GM12892 (cell line): ENCODE measurements at regions not wholly inside any gene's neighbourhood (a gene's known extent, or its start where the extent isn't known, plus 50 kb on each side); places are given as distances from the start of the nearest gene placed in this dataset.

Experiments used
- POLR2A ChIP-seq: IDR thresholded peaks from 2 replicates; pipeline ENCODE4 v1.6.1; 2011; ENCODE audit warnings: low read depth, low read length, control low read depth
- POLR2AphosphoS5 ChIP-seq: IDR thresholded peaks from 2 replicates; pipeline ENCODE4 v1.6.1; 2011; ENCODE audit warnings: low read depth, low read length, control low read depth
- TAF1 ChIP-seq: IDR thresholded peaks from 2 replicates; pipeline ENCODE4 v1.6.1; 2011; ENCODE audit warnings: low read depth, mild to moderate bottlenecking, control low read depth, low read length, borderline replicate concordance

DNA sequence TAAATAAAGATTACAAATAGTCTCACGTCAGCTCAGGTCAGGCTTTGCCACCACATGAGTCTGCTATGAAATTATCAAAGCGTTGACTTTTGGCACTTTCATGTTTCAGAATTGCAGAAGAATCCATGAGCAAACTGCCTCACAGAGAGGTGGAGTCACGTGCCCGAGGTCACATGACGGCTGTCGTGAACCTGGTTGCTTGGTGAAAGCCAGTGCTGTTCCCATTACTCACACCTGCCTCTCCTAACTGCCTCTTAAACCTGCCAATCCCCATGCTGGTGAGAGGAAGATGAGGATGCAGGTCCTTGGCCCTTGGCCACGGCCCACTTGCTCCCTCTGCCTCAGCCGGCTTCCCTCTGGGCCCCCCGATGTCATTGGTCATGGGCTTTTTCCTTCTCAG, 272.7 kb downstream of the BCL11B start:
- TF ChIP-seq POLR2A = no peak
- TF ChIP-seq TAF1 = no peak
- no peak for TF ChIP-seq POLR2AphosphoS5
